ENCODE measurements at regions not wholly inside any gene's neighbourhood (a gene's known extent, or its start where the extent isn't known, plus 50 kb on each side); places are given as distances from the start of the nearest gene placed in this dataset.

- Histone ChIP-seq H3K36me3 (ENCODE audit: control insufficient read depth in 1 of 2, insufficient read depth in 2 of 2, low read length in 2 of 2) (no peaks in the 10 kb centered on the region), H3K4me1 (ENCODE audit: control insufficient read depth in 1 of 2, insufficient read depth in 2 of 2, low read length in 2 of 2) (no peaks in the 10 kb centered on the region), H4K20me1 (ENCODE audit: insufficient read depth) (no peaks in the 10 kb centered on the region), H3K9me2 (ENCODE audit: insufficient read depth) (no peaks in the 10 kb centered on the region), H3K4me3 (replicated peaks in 1 of 2; ENCODE audit: low read depth in 1 of 2, low read length in 2 of 2) (no peak overlapping the region), H3K4me2 (ENCODE audit: low read length) (no peak overlapping the region), H3K9ac (ENCODE audit: low read length) (no peak overlapping the region), H3K9me3 (ENCODE audit: control insufficient read depth in 1 of 2, insufficient read depth in 1 of 2, low read depth in 1 of 2, low read length in 2 of 2) (no peaks in the 10 kb centered on the region), H3K79me2 (ENCODE audit: insufficient read depth, low read length) (no peaks in the 10 kb centered on the region), H3K27ac (ENCODE audit: low read depth, low read length) (no peak overlapping the region), H2AFZ (ENCODE audit: low read depth, low read length, poor library complexity, severe bottlenecking) (no peak overlapping the region), H3K27me3 (ENCODE audit: insufficient read depth, low read length) (no peaks in the 10 kb centered on the region)
- POLR2A ChIA-PET = no interaction called here
- TF ChIP-seq CEBPB (IDR thresholded peaks at IDR 0.05; ENCODE audit: low read depth) = no peak
- no peak for TF ChIP-seq FOSL1 (IDR thresholded peaks at IDR 0.05; ENCODE audit: low read depth)
- TF ChIP-seq JUND (IDR thresholded peaks at IDR 0.05) = no peak
- TF ChIP-seq EZH2phosphoT487 (IDR thresholded peaks at IDR 0.05; ENCODE audit: borderline replicate concordance) = no peak
- TF ChIP-seq SIN3A (IDR thresholded peaks at IDR 0.05; ENCODE audit: low read depth) = no peak
- TF ChIP-seq CBX3 (IDR thresholded peaks at IDR 0.05; ENCODE audit: low read depth) = no peak
- TF ChIP-seq ZFX (IDR thresholded peaks at IDR 0.05) = no peak
- no TSS peak for BruUV-seq (replicated peaks)
- no peak for DNase-seq (ENCODE audit: low read depth, low spot score)
- CTCF ChIA-PET = no interaction called here
- intact Hi-C loops (cut with micrococcal nuclease) = no loop called here
- RAD21 ChIA-PET (ENCODE audit: low non-redundant PET in 1 of 2, low total read pairs in 2 of 2, uncharacterized antibody in 2 of 2, unreplicated experiment in 2 of 2) = no interaction called here
- ATAC-seq = no peak
Measured at GRCh38 chr4:35986537-35986936, 257.8 kb downstream of the ARAP2 start.

- H3K9me2 ChIP-seq (ENCODE audit: insufficient read depth) = no peaks in the 10 kb centered on the region
- TF ChIP-seq REST (IDR thresholded peaks at IDR 0.05; ENCODE audit: low read depth) (no peak), ZNF274 (IDR thresholded peaks at IDR 0.05; ENCODE audit: low read depth, low read length) (no peak), POLR2AphosphoS5 (IDR thresholded peaks at IDR 0.05; ENCODE audit: low read depth, low read length) (no peak), CEBPB (IDR thresholded peaks at IDR 0.05; ENCODE audit: low read depth) (no peak), EZH2 (IDR thresholded peaks at IDR 0.05) (no peak), MAX (IDR thresholded peaks at IDR 0.05) (no peak), SRF (IDR thresholded peaks at IDR 0.05; ENCODE audit: low read depth) (no peak), YY1 (IDR thresholded peaks at IDR 0.05; ENCODE audit: extremely low read depth, insufficient replicate concordance, low read depth, low read length) (no peak), ZBTB33 (IDR thresholded peaks at IDR 0.05; ENCODE audit: extremely low read depth, insufficient replicate concordance, low read length) (no peak), RAD21 (IDR thresholded peaks at IDR 0.05; ENCODE audit: low read depth) (no peak), ATF3 (IDR thresholded peaks at IDR 0.05) (no peak), SP1 (IDR thresholded peaks at IDR 0.05; ENCODE audit: low read depth) (no peak), FOSL1 (IDR thresholded peaks at IDR 0.05; ENCODE audit: low read depth) (no peak), POLR2A (IDR thresholded peaks at IDR 0.05; ENCODE audit: borderline replicate concordance, extremely low read depth, insufficient read depth, insufficient read length) (no peak)
Measured at GRCh38 chr4:35993606-35994005, 250.7 kb downstream of the ARAP2 start.

More at GRCh38 chr4:35993606-35994005, 250.7 kb downstream of the ARAP2 start:
- Histone ChIP-seq H4K20me1 (ENCODE audit: insufficient read depth) (no peaks in the 10 kb centered on the region), H3K36me3 (ENCODE audit: control insufficient read depth in 1 of 2, insufficient read depth in 2 of 2, low read length in 2 of 2) (no peaks in the 10 kb centered on the region), H2AFZ (ENCODE audit: low read depth, low read length, poor library complexity, severe bottlenecking) (no peak overlapping the region), H3K4me3 (replicated peaks in 1 of 2; ENCODE audit: low read depth in 1 of 2, low read length in 2 of 2) (no peak overlapping the region), H3K79me2 (ENCODE audit: insufficient read depth, low read length) (no peaks in the 10 kb centered on the region), H3K27ac (ENCODE audit: low read depth, low read length) (no peak overlapping the region), H3K27me3 (ENCODE audit: insufficient read depth, low read length) (no peaks in the 10 kb centered on the region), H3K9me3 (ENCODE audit: control insufficient read depth in 1 of 2, insufficient read depth in 1 of 2, low read depth in 1 of 2, low read length in 2 of 2) (no peaks in the 10 kb centered on the region), H3K9ac (ENCODE audit: low read length) (no peak overlapping the region), H3K4me1 (ENCODE audit: control insufficient read depth in 1 of 2, insufficient read depth in 2 of 2, low read length in 2 of 2) (no peaks in the 10 kb centered on the region), H3K4me2 (ENCODE audit: low read length) (no peak overlapping the region)
- intact Hi-C loops (cut with micrococcal nuclease) = no loop called here
- no peak for DNase-seq (ENCODE audit: low read depth, low spot score)
- RAD21 ChIA-PET (ENCODE audit: low non-redundant PET in 1 of 2, low total read pairs in 2 of 2, uncharacterized antibody in 2 of 2, unreplicated experiment in 2 of 2) = no interaction called here
- POLR2A ChIA-PET = no interaction called here
- no peak for ATAC-seq
- CTCF ChIA-PET = no interaction called here
- no TSS peak for BruUV-seq (replicated peaks)

Measured in HCT116 (cell line).